HG02981 (cell line): ENCODE measurements at regions not wholly inside any gene's neighbourhood (a gene's known extent, or its start where the extent isn't known, plus 50 kb on each side); places are given as distances from the start of the nearest gene placed in this dataset.
A peak's percentile ranks its signal among the peaks of the same experiment; 100 is the strongest.

Experiments
- ATAC-seq: cut with Tn5 transposase; IDR thresholded peaks from one replicate; pipeline ENCODE4 v1.9.1; 2021; ENCODE audit warnings: mild to moderate bottlenecking, moderate library complexity; ENCODE audit not compliant: unreplicated experiment

- ATAC-seq: peak; percentile 99
Measured at GRCh38 chr9:103397868-103398600, 402.9 kb downstream of the CYLC2 start.

DNA sequence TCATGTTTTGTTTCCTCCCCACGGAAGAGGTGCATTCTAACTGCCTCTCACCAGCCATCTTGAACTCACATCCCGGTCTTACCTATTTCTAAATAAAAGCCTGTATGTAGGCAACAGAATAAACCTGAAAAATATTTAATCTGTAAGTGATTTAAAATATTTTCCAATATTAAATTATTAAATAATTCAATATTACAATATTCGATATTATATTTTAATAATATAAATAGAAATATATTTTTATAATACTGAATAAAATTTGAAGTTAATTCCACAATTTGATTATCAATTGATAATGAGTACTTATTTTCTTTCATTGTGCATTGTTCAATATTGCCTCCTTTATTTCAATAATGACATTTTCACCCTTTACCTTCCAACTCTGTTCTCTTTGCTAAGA lies 404.4 kb downstream of the CYLC2 start:
- ATAC-seq: no peak

DNA sequence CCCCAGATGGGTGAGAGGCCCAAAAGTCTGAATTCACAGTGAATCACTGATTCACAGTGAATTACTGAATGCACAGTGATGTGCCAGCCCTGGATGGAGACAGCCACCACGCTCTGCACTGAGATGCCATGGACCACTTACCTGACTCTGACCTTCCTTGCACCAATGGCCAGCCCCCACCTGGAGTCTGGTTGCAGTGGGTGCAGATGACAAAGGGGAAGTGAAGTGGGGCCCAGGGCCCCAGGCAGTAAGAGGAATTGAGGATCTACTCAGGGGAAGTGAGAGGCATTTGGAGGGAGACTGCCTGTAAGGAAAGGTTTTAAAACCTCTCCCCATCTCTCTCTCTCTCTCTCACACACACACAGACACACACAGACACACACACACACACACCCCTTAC lies 412.1 kb downstream of the CYLC2 start:
- ATAC-seq: no peak

- ATAC-seq: no peak
Measured at GRCh38 chr9:103410059-103410458, 414.9 kb downstream of the CYLC2 start.

DNA sequence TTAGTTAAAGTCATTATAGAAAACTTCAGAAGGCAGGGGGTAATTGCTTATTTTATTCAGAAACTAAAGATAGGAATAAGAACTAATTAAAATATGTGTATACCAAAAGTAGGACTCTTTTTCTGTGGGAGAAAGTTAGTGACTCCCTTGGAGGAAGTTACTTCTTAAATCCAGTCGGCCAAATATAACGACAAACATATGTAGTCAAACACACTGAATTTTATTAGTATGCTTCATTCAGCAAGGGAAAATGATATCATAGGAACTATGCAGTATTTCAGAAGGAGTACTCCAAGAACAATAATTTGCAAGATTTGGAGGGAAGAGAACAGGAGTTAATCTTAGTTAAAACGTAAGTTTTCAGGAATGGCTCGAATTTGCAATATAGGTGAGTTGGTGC lies 432.6 kb downstream of the CYLC2 start:
- ATAC-seq: no peak

GRCh38 chr9:103430469-103430868 lies 435.3 kb downstream of the CYLC2 start:
- no peak for ATAC-seq

DNA sequence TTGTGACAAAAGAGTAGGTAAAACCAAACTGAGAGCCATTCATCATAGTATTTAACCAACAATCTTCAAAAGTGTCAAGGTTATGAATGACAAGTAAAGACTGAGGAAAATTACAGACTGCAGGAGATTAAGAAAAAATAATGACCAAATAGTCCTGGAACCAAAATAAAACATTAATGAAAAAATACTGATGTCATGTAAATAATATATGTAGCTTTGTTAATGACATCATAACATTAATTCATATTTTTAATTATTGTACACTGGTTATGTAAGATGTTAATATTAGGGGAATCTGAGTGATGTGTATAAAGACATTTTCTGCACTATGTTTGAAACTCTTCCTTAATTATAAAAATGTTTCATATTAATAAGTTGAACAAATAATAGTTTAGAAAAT lies 436.7 kb downstream of the CYLC2 start:
- no peak for ATAC-seq

DNA sequence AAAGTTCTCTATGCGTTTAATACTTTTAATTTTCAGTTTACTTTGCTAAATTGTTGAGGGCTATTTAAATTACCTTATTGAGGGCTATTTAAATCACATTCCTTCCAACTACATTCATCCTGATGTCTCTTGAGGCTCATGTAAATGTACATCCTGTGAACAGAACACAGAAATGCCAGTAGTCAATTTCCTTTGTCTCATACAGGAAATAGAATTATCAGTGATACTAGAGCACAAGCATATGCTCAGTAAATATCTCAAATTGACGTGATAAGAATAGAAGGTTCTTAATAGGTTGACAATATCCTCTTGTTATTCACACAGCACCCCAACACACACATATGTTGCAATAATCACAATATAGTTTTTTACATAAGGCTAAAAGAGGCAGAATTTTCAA lies 449.0 kb downstream of the CYLC2 start:
- ATAC-seq: no peak

GRCh38 chr9:103458826-103459225 lies 463.7 kb downstream of the CYLC2 start:
- no peak for ATAC-seq

GRCh38 chr9:103471241-103471640 lies 476.1 kb downstream of the CYLC2 start:
- ATAC-seq: no peak

DNA sequence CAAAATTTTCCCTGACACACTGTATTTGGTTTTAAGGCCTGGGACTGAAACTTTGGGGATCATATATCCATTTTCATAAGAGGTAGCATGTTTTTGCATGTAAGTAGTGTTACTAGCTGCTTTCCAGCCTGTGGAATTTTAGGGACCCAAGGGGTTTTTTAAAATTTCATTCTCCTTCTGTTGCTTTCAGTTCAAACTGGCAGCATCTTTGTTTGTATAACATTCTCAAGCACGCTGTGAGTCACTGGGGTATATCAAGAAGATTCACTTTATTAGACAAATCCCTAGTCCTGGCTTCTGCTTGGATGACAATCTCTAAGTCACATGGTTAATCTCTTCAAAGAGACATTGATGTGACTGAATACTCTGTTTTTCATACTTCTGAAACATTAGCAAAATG lies 479.0 kb downstream of the CYLC2 start:
- no peak for ATAC-seq

- ATAC-seq: no peak
Measured at GRCh38 chr9:103483471-103484096, 488.5 kb downstream of the CYLC2 start.

- ATAC-seq: no peak
Measured at GRCh38 chr9:103485138-103485537, 490.0 kb downstream of the CYLC2 start.

DNA sequence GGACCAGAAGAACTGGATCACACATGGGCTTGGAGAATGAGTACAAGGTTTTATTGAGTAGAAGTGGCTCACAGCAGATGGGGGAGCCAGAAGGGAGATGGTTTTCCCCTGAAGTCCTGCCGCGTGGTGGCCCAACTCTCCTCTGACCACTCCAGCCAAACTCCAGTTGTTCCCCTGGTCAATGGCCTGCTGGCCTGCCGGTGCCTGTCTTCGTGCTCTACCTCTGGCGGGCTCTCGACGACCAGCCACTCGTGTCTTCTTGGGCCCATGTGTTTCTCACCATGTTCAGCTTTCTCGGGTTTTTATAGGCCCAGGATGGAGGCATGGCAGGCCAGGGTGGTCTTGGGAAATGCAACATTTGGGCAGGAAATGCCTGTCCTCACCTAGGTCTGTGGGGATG lies 519.6 kb downstream of the CYLC2 start:
- ATAC-seq: no peak

GRCh38 chr9:103522409-103522808 lies 527.3 kb downstream of the CYLC2 start:
- ATAC-seq: no peak

DNA sequence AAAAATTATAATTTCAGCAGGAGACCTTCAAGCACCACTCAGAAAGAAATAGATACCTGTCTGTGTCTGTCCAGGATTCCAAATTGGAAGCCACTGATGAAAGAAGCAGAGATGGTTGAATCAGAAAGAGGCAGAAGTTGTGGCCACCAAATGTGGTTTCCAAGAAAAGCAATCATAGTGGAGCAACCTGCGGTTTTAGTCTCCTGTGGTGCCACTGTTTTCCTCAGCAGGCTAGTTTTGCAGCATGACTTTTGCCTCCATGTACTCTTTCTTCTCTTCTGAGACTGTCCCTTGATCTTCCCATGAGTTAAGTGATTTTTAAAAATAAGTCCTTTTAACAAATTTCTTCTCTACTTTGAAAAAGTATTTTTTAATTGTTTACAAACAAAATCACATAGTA lies 535.8 kb downstream of the CYLC2 start:
- no peak for ATAC-seq

DNA sequence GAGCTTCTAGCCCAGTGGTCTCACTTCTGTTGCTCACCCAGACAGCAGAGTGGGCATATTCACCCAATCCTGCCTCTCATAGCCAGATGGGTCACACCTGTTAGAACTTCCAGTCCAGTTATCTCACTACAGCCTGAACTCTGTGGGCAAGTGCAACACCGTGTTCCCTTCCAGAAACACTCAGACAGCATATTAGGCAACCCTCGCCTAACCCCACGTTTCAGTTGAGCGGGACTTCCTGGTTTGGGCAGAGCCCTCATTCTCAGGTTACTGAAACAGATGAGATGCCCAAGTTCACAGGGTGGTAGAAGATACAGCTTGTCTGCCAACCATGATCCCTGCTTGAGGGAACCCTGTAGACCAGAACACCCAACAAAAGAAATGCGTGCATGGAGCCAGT lies 538.2 kb downstream of the CYLC2 start:
- no peak for ATAC-seq

GRCh38 chr9:103537426-103537825 lies 542.3 kb downstream of the CYLC2 start:
- ATAC-seq: no peak

DNA sequence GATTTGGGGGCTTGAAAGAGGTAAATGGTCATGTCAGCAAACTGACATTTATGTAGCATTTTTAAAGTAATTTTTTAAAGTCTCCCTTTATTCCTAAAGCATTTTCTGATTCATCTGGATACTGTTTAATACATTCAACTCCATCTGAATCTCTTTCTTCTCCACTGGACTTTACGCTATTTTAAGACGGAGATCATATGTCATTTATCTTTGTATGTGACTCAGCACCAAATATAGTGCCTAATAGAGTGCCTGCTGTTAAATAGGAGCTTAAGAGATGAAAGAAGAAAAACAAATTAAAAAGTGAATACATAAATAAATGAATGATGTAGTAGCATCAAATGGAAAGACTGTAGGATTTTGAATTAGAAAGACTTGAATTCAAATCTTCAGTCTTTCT lies 548.8 kb upstream of the SMC2 start:
- ATAC-seq: no peak

DNA sequence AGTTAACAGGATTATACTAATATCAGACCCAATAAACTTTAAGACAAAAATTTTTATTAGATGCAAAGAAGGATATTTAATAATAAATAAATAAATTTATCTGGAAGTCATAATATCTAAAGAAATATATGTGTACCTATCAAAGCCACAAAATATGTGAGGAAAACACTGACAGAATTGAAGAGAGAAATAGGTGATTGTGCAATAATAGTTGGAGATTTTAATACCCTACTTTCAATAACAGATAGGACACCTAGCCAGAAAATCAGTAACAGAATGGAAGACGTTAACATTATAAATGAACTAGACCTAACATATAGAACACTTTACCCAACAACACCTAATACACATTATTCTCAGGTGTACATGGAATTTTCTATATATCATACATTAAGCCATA lies 541.4 kb upstream of the SMC2 start:
- no peak for ATAC-seq

GRCh38 chr9:103574056-103574455 lies 520.1 kb upstream of the SMC2 start:
- no peak for ATAC-seq

- ATAC-seq: no peak
Measured at GRCh38 chr9:103586721-103587120, 507.4 kb upstream of the SMC2 start.

GRCh38 chr9:103601287-103601686 lies 492.8 kb upstream of the SMC2 start:
- ATAC-seq: no peak
